H1 (cell line): ENCODE measurements at regions not wholly inside any gene's neighbourhood (a gene's known extent, or its start where the extent isn't known, plus 50 kb on each side); places are given as distances from the start of the nearest gene placed in this dataset.

ENCODE experiments used
- CTCF ChIA-PET: fragments of 300-600 bp; sonication (Branson Sonifier 250); formaldehyde crosslinking; loops from one replicate; lab custom pipeline; 2021; ENCODE audit not compliant: partially characterized antibody; lab: Charles Lee
- POLR2A ChIA-PET: fragments of 300-600 bp; sonication (Branson Sonifier 250); formaldehyde crosslinking; loops from one replicate; lab custom pipeline; 2021; ENCODE audit warnings: inconsistent platforms; ENCODE audit not compliant: partially characterized antibody; lab: Charles Lee
- DNase-seq, 2 experiments: peaks; one replicate each; pipeline versions ENCODE4 v3.0.0 to v3.0.0-alpha.2; 2010 to 2022; ENCODE audit warnings: low spot score in 2 of 2, low read depth in 1 of 2, mixed read lengths in 1 of 2
- FAIRE-seq: peaks from 2 replicates; lab custom pipeline; 2011; peaks lifted over from hg19 to GRCh38; lab: Jason Lieb, UNC
- H2AFZ ChIP-seq: 2 replicates; pipeline ENCODE4 v1.8.1; 2012; ENCODE audit warnings: low read length, inconsistent platforms
- H2AK5ac ChIP-seq: 2 replicates; pipeline ENCODE4 v1.6.1; 2013; ENCODE audit warnings: low read depth, low read length
- H2BK120ac ChIP-seq: replicated peaks from 2 replicates; pipeline ENCODE3; 2013; ENCODE audit warnings: low read depth, low read length, inconsistent platforms
- H2BK12ac ChIP-seq: 2 replicates; pipeline ENCODE4 v1.6.1; 2013; ENCODE audit warnings: low read depth, low read length
- H2BK15ac ChIP-seq: 2 replicates; pipeline ENCODE4 v1.6.1; 2013; ENCODE audit warnings: low read length
- H2BK20ac ChIP-seq: 2 replicates; pipeline ENCODE4 v1.6.1; 2013; ENCODE audit warnings: low read length
- H2BK5ac ChIP-seq: 2 replicates; pipeline ENCODE4 v1.6.1; 2013; ENCODE audit warnings: low read depth, low read length
- H3K14ac ChIP-seq: 2 replicates; pipeline ENCODE4 v1.6.1; 2013; ENCODE audit warnings: inconsistent platforms; ENCODE audit not compliant: insufficient read length
- H3K18ac ChIP-seq: 2 replicates; pipeline ENCODE4 v1.6.1; 2013; ENCODE audit warnings: low read length; ENCODE audit errors: extremely low read depth
- H3K23ac ChIP-seq: 2 replicates; pipeline ENCODE4 v1.6.1; 2013; ENCODE audit warnings: inconsistent platforms; ENCODE audit not compliant: insufficient read length
- H3K23me2 ChIP-seq: 2 replicates; pipeline ENCODE4 v1.6.1; 2013; ENCODE audit warnings: low read depth, low read length
- H3K27ac ChIP-seq: 2 replicates; pipeline ENCODE4 v1.6.1; 2011; ENCODE audit warnings: low read depth, low read length, inconsistent platforms
- H3K27me3 ChIP-seq, 4 experiments: replicated peaks in 1 of 4; 1 replicate in 1 of 4; 2 replicates in 3 of 4; pipeline versions ENCODE4 v1.6.1 to v1.8.1; 2011 to 2013; ENCODE audit warnings: low read length in 3 of 4, mild to moderate bottlenecking in 3 of 4, inconsistent platforms in 2 of 4, mixed read lengths in 2 of 4, moderate library complexity in 1 of 4; ENCODE audit not compliant: control insufficient read depth in 3 of 4, insufficient read depth in 3 of 4; ENCODE audit errors: extremely low read depth in 1 of 4
- H3K36me3 ChIP-seq, 4 experiments: 2 replicates each; pipeline versions ENCODE4 v1.6.1 to v1.8.1; 2011 to 2013; ENCODE audit warnings: mild to moderate bottlenecking in 4 of 4, low read length in 3 of 4, moderate library complexity in 2 of 4, control low read depth in 1 of 4, inconsistent platforms in 1 of 4; ENCODE audit not compliant: insufficient read depth in 4 of 4, control insufficient read depth in 2 of 4
- H3K4ac ChIP-seq: replicated peaks from 2 replicates; pipeline ENCODE3; 2013; ENCODE audit warnings: low read length, low read depth, mixed read lengths, inconsistent platforms; ENCODE audit not compliant: insufficient read length
- H3K4me1 ChIP-seq, 4 experiments: replicated peaks in 1 of 4; 1 replicate in 1 of 4; 2 replicates in 3 of 4; pipeline versions ENCODE4 v1.6.1 to v1.8.1; 2011 to 2013; ENCODE audit warnings: low read length in 3 of 4, inconsistent platforms in 2 of 4, mixed read lengths in 1 of 4; ENCODE audit not compliant: insufficient read depth in 4 of 4, control insufficient read depth in 3 of 4
- H3K4me2 ChIP-seq, 2 experiments: 2 replicates each; pipeline versions ENCODE4 v1.6.1 to v1.8.1; 2011 to 2013; ENCODE audit warnings: low read depth in 2 of 2, low read length in 2 of 2, control low read depth in 1 of 2, inconsistent platforms in 1 of 2, mild to moderate bottlenecking in 1 of 2; ENCODE audit not compliant: insufficient read depth in 1 of 2
- H3K4me3 ChIP-seq, 4 experiments: fragments of 200-600, 300-600 bp in 1 of 4; sonication (generic), shearing (Covaris generic), sonication (Bioruptor Twin) in 1 of 4; 2 replicates each; pipeline versions ENCODE4 v1.5.1 to v1.8.1; 2011 to 2016; ENCODE audit warnings: low read length in 4 of 4, low read depth in 3 of 4, control low read depth in 2 of 4, inconsistent platforms in 2 of 4, mild to moderate bottlenecking in 2 of 4, mixed read lengths in 1 of 4, moderate library complexity in 1 of 4; ENCODE audit not compliant: insufficient read depth in 2 of 4; ENCODE audit errors: extremely low read depth in 1 of 4
- H3K56ac ChIP-seq: replicated peaks from 2 replicates; pipeline ENCODE3; 2013; ENCODE audit warnings: low read depth, mild to moderate bottlenecking, mixed read lengths, low read length, inconsistent platforms; ENCODE audit not compliant: insufficient read length
- H3K79me1 ChIP-seq: 2 replicates; pipeline ENCODE4 v1.6.1; 2013; ENCODE audit warnings: low read depth, low read length, control low read depth
- H3K79me2 ChIP-seq, 2 experiments: 2 replicates each; pipeline versions ENCODE4 v1.6.1 to v1.8.1; 2012 to 2013; ENCODE audit warnings: low read length in 2 of 2, mild to moderate bottlenecking in 2 of 2, inconsistent platforms in 1 of 2; ENCODE audit not compliant: insufficient read depth in 2 of 2, control insufficient read depth in 1 of 2
- H3K9ac ChIP-seq, 4 experiments: replicated peaks in 1 of 4; 1 replicate in 1 of 4; 2 replicates in 3 of 4; pipeline versions ENCODE4 v1.6.1 to v1.8.1; 2011 to 2013; ENCODE audit warnings: low read depth in 3 of 4, low read length in 3 of 4, control low read depth in 2 of 4, mild to moderate bottlenecking in 2 of 4, moderate library complexity in 2 of 4, inconsistent platforms in 1 of 4; ENCODE audit errors: extremely low read depth in 1 of 4
- H3K9me3 ChIP-seq, 2 experiments: 2 replicates each; pipeline versions ENCODE4 v1.6.1 to v1.8.1; 2012 to 2013; ENCODE audit warnings: mild to moderate bottlenecking in 2 of 2, moderate library complexity in 2 of 2, control low read depth in 1 of 2, inconsistent platforms in 1 of 2, low read depth in 1 of 2, low read length in 1 of 2, mixed read lengths in 1 of 2; ENCODE audit not compliant: insufficient read depth in 2 of 2
- H4K20me1 ChIP-seq, 2 experiments: replicated peaks in 1 of 2; 2 replicates each; pipeline versions ENCODE3 to v1.8.1; 2011 to 2013; ENCODE audit warnings: inconsistent platforms in 2 of 2, low read length in 2 of 2, mild to moderate bottlenecking in 1 of 2; ENCODE audit not compliant: insufficient read depth in 2 of 2, control insufficient read depth in 1 of 2
- H4K5ac ChIP-seq: 2 replicates; pipeline ENCODE4 v1.6.1; 2013; ENCODE audit warnings: low read length, low read depth, mixed read lengths, inconsistent platforms; ENCODE audit not compliant: insufficient read length
- H4K8ac ChIP-seq: 2 replicates; pipeline ENCODE4 v1.8.0; 2013; ENCODE audit warnings: mild to moderate bottlenecking, moderate library complexity, low read length, inconsistent platforms; ENCODE audit not compliant: insufficient read depth; ENCODE audit errors: extremely low read depth
- H4K91ac ChIP-seq: replicated peaks from 2 replicates; pipeline ENCODE3; 2013; ENCODE audit warnings: low read length, mixed read lengths, inconsistent platforms; ENCODE audit not compliant: insufficient read length
- HDAC6 ChIP-seq: IDR thresholded peaks from one replicate; pipeline ENCODE4 v1.7.1; 2012; ENCODE audit warnings: low read depth, mild to moderate bottlenecking, inconsistent platforms, low read length, moderate library complexity
- PHF8 ChIP-seq: fragments of 200-600 bp; sonication (generic); conservative IDR thresholded peaks from 2 replicates; pipeline ENCODE4 v1.7.1; 2012; ENCODE audit warnings: low read depth, mild to moderate bottlenecking, inconsistent platforms, low read length, moderate library complexity
- WGBS, 2 experiments: shearing (Covaris generic) in 1 of 2; methylation state at CpG; one replicate each; pipeline versions ENCODE4 v1.1.6 to v1.1.7; 2013 to 2015; ENCODE audit warnings: low lambda C conversion rate in 2 of 2, mixed read lengths in 2 of 2, inconsistent platforms in 1 of 2, low coverage in 1 of 2, missing lambda C conversion rate in 1 of 2; ENCODE audit not compliant: insufficient replicate concordance in 2 of 2, insufficient coverage in 1 of 2, insufficient read length in 1 of 2; ENCODE audit errors: extremely low coverage in 1 of 2, missing lambda C conversion rate in 1 of 2; 5-methylcytosine and 5-hydroxymethylcytosine counted together

GRCh38 chr13:37956536-37956935 lies 87.0 kb upstream of the TRPC4 start:
- ChIA-PET POLR2A (no interaction called here), CTCF (no interaction called here)
- Histone ChIP-seq H3K36me3 (no peaks in the 10 kb centered on the region), H2BK120ac (no peak overlapping the region), H2BK12ac (no peak overlapping the region), H3K4me2 (no peak overlapping the region), H2BK20ac (no peak overlapping the region), H3K18ac (no peak overlapping the region), H3K4ac (no peak overlapping the region), H2AFZ (no peak overlapping the region), H3K9me3 (no peaks in the 10 kb centered on the region), H2AK5ac (no peak overlapping the region), H3K23me2 (no peaks in the 10 kb centered on the region), H3K23ac (no peak overlapping the region), H2BK15ac (no peak overlapping the region), H3K4me1 (no peaks in the 10 kb centered on the region), H3K56ac (no peak overlapping the region), H3K27ac (no peak overlapping the region), H3K79me2 (no peaks in the 10 kb centered on the region), H2BK5ac (no peak overlapping the region), H4K5ac (no peak overlapping the region), H3K27me3 (no peaks in the 10 kb centered on the region), H4K20me1 (peaks cover 0 to 1% of the 10 kb centered on the region in 2 experiments), H3K14ac (no peak overlapping the region), H3K9ac (no peak overlapping the region), H4K91ac (no peak overlapping the region), H3K4me3 (no peak overlapping the region), H3K79me1 (no peaks in the 10 kb centered on the region), H4K8ac (no peak overlapping the region)
- FAIRE-seq (no peak), DNase-seq (no peak)
- 92% methylated on average over 1 of the region's 1 CpG; no CpG with 5 or more reads in 1 of the 2 experiments for WGBS, 2 experiments
- TF ChIP-seq HDAC6 (no peak), PHF8 (no peak)
